Erythroblast (primary cell): ENCODE measurements at regions not wholly inside any gene's neighbourhood (a gene's known extent, or its start where the extent isn't known, plus 50 kb on each side); places are given as distances from the start of the nearest gene placed in this dataset.

Source experiments
- GATA1 ChIP-seq: IDR thresholded peaks from 2 replicates; pipeline ENCODE4 v1.6.1; 2011; ENCODE audit warnings: low read depth, mild to moderate bottlenecking, control low read depth, low read length, moderate library complexity
- POLR2A ChIP-seq: IDR thresholded peaks from 2 replicates; pipeline ENCODE4 v1.6.1; 2011; ENCODE audit warnings: mild to moderate bottlenecking, low read length

DNA sequence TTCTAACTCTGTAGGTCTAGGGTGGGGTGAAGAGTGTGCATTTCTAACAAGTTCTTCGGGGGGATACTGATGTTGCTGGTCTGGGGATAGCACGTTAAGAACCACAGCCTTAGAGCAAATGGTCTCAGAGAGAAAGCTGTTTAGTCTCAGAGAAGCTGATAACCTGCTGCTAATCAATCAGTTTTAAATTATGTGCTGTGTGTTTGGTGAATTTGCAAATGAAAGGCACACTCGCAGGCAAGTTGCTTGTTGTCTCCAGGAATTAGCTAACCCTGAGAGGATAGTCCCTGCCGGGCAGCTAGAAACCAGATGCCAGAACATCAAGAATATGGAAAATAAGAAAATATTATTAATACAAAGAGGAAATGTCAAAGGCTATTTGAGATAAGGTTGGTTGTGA, 79.2 kb downstream of the DMRT2 start:
- TF ChIP-seq POLR2A: no peak
- TF ChIP-seq GATA1: no peak
